MM.1S (cell line): ENCODE measurements at regions not wholly inside any gene's neighbourhood (a gene's known extent, or its start where the extent isn't known, plus 50 kb on each side); places are given as distances from the start of the nearest gene placed in this dataset.

Source experiments
- DNase-seq: peaks from one replicate; pipeline ENCODE4 v3.0.0-alpha.2; 2015
- H2AFZ ChIP-seq: fragments of 300-600 bp; sonication (generic); 2 replicates; pipeline ENCODE4 v1.6.0; 2016; ENCODE audit warnings: antibody characterized with exemption, low read length
- H3F3A ChIP-seq: fragments of 300-600 bp; sonication (generic); 2 replicates; pipeline ENCODE4 v1.6.1; 2016; ENCODE audit warnings: mild to moderate bottlenecking, antibody characterized with exemption, low read length, moderate library complexity, mixed read lengths; ENCODE audit not compliant: insufficient read depth
- H3K27ac ChIP-seq: fragments of 300-600 bp; sonication (generic); 2 replicates; pipeline ENCODE4 v1.5.1; 2016; ENCODE audit warnings: mild to moderate bottlenecking, low read length
- H3K27me3 ChIP-seq: fragments of 300-600 bp; sonication (generic); replicated peaks from 2 replicates; pipeline ENCODE4 v1.6.0; 2016; ENCODE audit warnings: low read length; ENCODE audit not compliant: insufficient read depth
- H3K36me3 ChIP-seq: fragments of 300-600 bp; sonication (generic); replicated peaks from 2 replicates; pipeline ENCODE4 v1.6.1; 2016; ENCODE audit warnings: mild to moderate bottlenecking, low read length, mixed read lengths; ENCODE audit not compliant: insufficient read depth
- H3K4me1 ChIP-seq: fragments of 300-600 bp; sonication (generic); 2 replicates; pipeline ENCODE4 v1.6.1; 2016; ENCODE audit warnings: low read length, mixed read lengths
- H3K4me2 ChIP-seq: fragments of 300-600 bp; sonication (generic); 2 replicates; pipeline ENCODE4 v1.6.0; 2016; ENCODE audit warnings: low read depth, low read length
- H3K4me3 ChIP-seq: fragments of 300-600 bp; sonication (generic); 2 replicates; pipeline ENCODE4 v1.5.1; 2016; ENCODE audit warnings: low read length, mixed read lengths
- H3K79me2 ChIP-seq: fragments of 300-600 bp; sonication (generic); 2 replicates; pipeline ENCODE4 v1.6.1; 2016; ENCODE audit warnings: mixed run types, low read length, mixed read lengths
- H3K9ac ChIP-seq: fragments of 300-600 bp; sonication (generic); 2 replicates; pipeline ENCODE4 v1.6.1; 2016; ENCODE audit warnings: low read length, mixed read lengths
- H3K9me2 ChIP-seq: fragments of 300-600 bp; sonication (generic); replicated peaks from 2 replicates; pipeline ENCODE4 v1.6.1; 2016; ENCODE audit warnings: mild to moderate bottlenecking, low read length, mixed read lengths; ENCODE audit not compliant: insufficient read depth
- H3K9me3 ChIP-seq: fragments of 300-600 bp; sonication (generic); replicated peaks from 2 replicates; pipeline ENCODE4 v1.6.1; 2016; ENCODE audit warnings: mild to moderate bottlenecking, low read length, mixed read lengths; ENCODE audit not compliant: insufficient read depth
- H4K20me1 ChIP-seq: fragments of 300-600 bp; sonication (generic); 2 replicates; pipeline ENCODE4 v1.6.1; 2016; ENCODE audit warnings: mild to moderate bottlenecking, low read length, moderate library complexity, mixed read lengths; ENCODE audit not compliant: insufficient read depth
- CTCF ChIP-seq: fragments of 300-600 bp; sonication (generic); IDR thresholded peaks from 2 replicates; pipeline ENCODE4 v1.5.1; 2016; ENCODE audit warnings: antibody characterized with exemption, low read length, mixed read lengths
- EZH2 ChIP-seq: fragments of 300-600 bp; sonication (generic); optimal IDR thresholded peaks from 2 replicates; pipeline ENCODE3; 2017; ENCODE audit warnings: low read depth, mild to moderate bottlenecking, antibody characterized with exemption, low read length, mixed read lengths
- EZH2phosphoT487 ChIP-seq: fragments of 300-600 bp; sonication (generic); IDR thresholded peaks from 2 replicates; pipeline ENCODE4 v1.6.1; 2018; ENCODE audit warnings: antibody characterized with exemption, low read length

GRCh38 chr10:130568246-130568645 lies 432.1 kb downstream of the GLRX3 start:
- Histone ChIP-seq H3K4me1 (no peaks in the 10 kb centered on the region), H3K9me2 (no peaks in the 10 kb centered on the region), H4K20me1 (no peaks in the 10 kb centered on the region), H3K4me2 (no peak overlapping the region), H2AFZ (no peak overlapping the region), H3K9me3 (no peaks in the 10 kb centered on the region), H3K36me3 (no peaks in the 10 kb centered on the region), H3F3A (no peaks in the 10 kb centered on the region), H3K4me3 (no peak overlapping the region), H3K9ac (no peak overlapping the region), H3K27ac (no peak overlapping the region), H3K27me3 (no peaks in the 10 kb centered on the region), H3K79me2 (no peaks in the 10 kb centered on the region)
- TF ChIP-seq EZH2phosphoT487 (no peak), CTCF (no peak), EZH2 (no peak)
- DNase-seq, result no peak

GRCh38 chr10:130570074-130570473 lies 433.9 kb downstream of the GLRX3 start:
- H2AFZ ChIP-seq, result no peak overlapping the region
- no peak for DNase-seq
- no peaks in the 10 kb centered on the region for H3K27me3 ChIP-seq
- no peak overlapping the region for H3K4me3 ChIP-seq
- no peaks in the 10 kb centered on the region for H4K20me1 ChIP-seq
- no peak for TF ChIP-seq EZH2phosphoT487
- no peak for TF ChIP-seq EZH2
- TF ChIP-seq CTCF, result no peak
- no peaks in the 10 kb centered on the region for H3K36me3 ChIP-seq
- H3K9me2 ChIP-seq, result no peaks in the 10 kb centered on the region
- no peaks in the 10 kb centered on the region for H3K9me3 ChIP-seq
- H3F3A ChIP-seq, result no peaks in the 10 kb centered on the region
- H3K4me1 ChIP-seq, result no peaks in the 10 kb centered on the region
- H3K27ac ChIP-seq, result no peak overlapping the region
- H3K4me2 ChIP-seq, result no peak overlapping the region
- H3K9ac ChIP-seq, result no peak overlapping the region
- H3K79me2 ChIP-seq, result no peaks in the 10 kb centered on the region

- Histone ChIP-seq H3K27ac (no peak overlapping the region), H3K4me2 (no peak overlapping the region), H3K4me1 (no peaks in the 10 kb centered on the region), H3K9me2 (no peaks in the 10 kb centered on the region), H2AFZ (no peak overlapping the region), H3K79me2 (no peaks in the 10 kb centered on the region), H3K9me3 (no peaks in the 10 kb centered on the region), H4K20me1 (no peaks in the 10 kb centered on the region), H3K9ac (no peak overlapping the region), H3K4me3 (no peak overlapping the region), H3F3A (no peaks in the 10 kb centered on the region), H3K27me3 (no peaks in the 10 kb centered on the region), H3K36me3 (no peaks in the 10 kb centered on the region)
- TF ChIP-seq CTCF, result no peak
- TF ChIP-seq EZH2phosphoT487, result no peak
- no peak for TF ChIP-seq EZH2
- DNase-seq, result no peak
These were observed 435.5 kb downstream of the GLRX3 start for GRCh38 chr10:130571674-130572073.
